NB4 (cell line): ENCODE measurements at regions not wholly inside any gene's neighbourhood (a gene's known extent, or its start where the extent isn't known, plus 50 kb on each side); places are given as distances from the start of the nearest gene placed in this dataset.

Source experiments
- CTCF ChIP-seq: IDR thresholded peaks from one replicate; pipeline ENCODE4 v1.5.1; 2012; ENCODE audit warnings: low read depth, low read length
- POLR2A ChIP-seq: IDR thresholded peaks from 2 replicates; pipeline ENCODE4 v1.6.1; 2011; ENCODE audit warnings: mild to moderate bottlenecking; ENCODE audit not compliant: insufficient read length; ENCODE audit errors: extremely low read depth

DNA sequence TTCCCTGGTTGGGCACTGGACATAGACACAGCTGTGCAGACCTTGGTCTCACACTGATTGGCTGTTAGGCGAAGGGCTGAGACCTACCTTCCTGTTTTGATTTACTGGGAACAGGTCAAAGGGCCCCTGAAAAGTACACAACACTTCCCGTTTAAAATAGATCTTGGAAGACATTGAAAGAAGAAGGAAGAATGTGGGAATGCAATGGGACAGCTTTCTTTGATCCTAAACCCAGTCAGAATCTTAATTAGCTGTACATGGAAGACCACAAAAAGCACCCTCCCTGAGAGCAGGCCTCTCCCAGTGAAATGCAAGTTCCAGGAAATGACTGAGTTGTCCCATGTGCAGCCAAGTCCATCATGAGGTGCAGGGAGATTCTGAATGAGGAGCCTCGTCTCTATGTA, 83.6 kb upstream of the EXOC2 start:
- TF ChIP-seq CTCF = no peak
- TF ChIP-seq POLR2A = no peak
